H9 (cell line): ENCODE measurements at regions not wholly inside any gene's neighbourhood (a gene's known extent, or its start where the extent isn't known, plus 50 kb on each side); places are given as distances from the start of the nearest gene placed in this dataset.

Source experiments
- DNase-seq: peaks from one replicate; pipeline ENCODE4 v3.0.0-alpha.2; 2017
- H2AFZ ChIP-seq: one replicate; pipeline ENCODE4 v1.6.1; 2013; ENCODE audit warnings: mild to moderate bottlenecking, low read length, control low read depth, moderate library complexity
- H2AK5ac ChIP-seq: 2 replicates; pipeline ENCODE4 v1.6.1; 2013; ENCODE audit warnings: low read length, control low read depth, mixed read lengths; ENCODE audit not compliant: insufficient read length
- H2BK120ac ChIP-seq: one replicate; pipeline ENCODE4 v1.6.1; 2013; ENCODE audit warnings: low read depth, mild to moderate bottlenecking, low read length, control low read depth, inconsistent platforms; ENCODE audit not compliant: poor library complexity, severe bottlenecking
- H2BK12ac ChIP-seq: 2 replicates; pipeline ENCODE4 v1.6.1; 2013; ENCODE audit warnings: low read length, control low read depth, mixed read lengths, low read depth; ENCODE audit not compliant: insufficient read length
- H2BK15ac ChIP-seq: 2 replicates; pipeline ENCODE4 v1.6.1; 2013; ENCODE audit warnings: low read depth, low read length, control low read depth
- H2BK20ac ChIP-seq: one replicate; pipeline ENCODE4 v1.6.1; 2013; ENCODE audit warnings: low read depth, mild to moderate bottlenecking, low read length, control low read depth, inconsistent platforms; ENCODE audit not compliant: poor library complexity, severe bottlenecking
- H2BK5ac ChIP-seq: 2 replicates; pipeline ENCODE4 v1.6.1; 2013; ENCODE audit warnings: low read length, control low read depth, mixed read lengths; ENCODE audit not compliant: insufficient read length
- H3K14ac ChIP-seq: 2 replicates; pipeline ENCODE4 v1.6.1; 2013; ENCODE audit warnings: low read length, control low read depth; ENCODE audit not compliant: insufficient read depth
- H3K18ac ChIP-seq: 2 replicates; pipeline ENCODE4 v1.6.1; 2013; ENCODE audit warnings: low read depth, mild to moderate bottlenecking, mixed read lengths, low read length, control low read depth; ENCODE audit not compliant: insufficient read length
- H3K23ac ChIP-seq: 2 replicates; pipeline ENCODE4 v1.6.1; 2013; ENCODE audit warnings: low read length, control low read depth, mixed read lengths, low read depth; ENCODE audit not compliant: insufficient read length
- H3K23me2 ChIP-seq: 2 replicates; pipeline ENCODE4 v1.6.1; 2013; ENCODE audit warnings: low read depth, mild to moderate bottlenecking, mixed read lengths, low read length, control low read depth; ENCODE audit not compliant: insufficient read length, poor library complexity, severe bottlenecking
- H3K27ac ChIP-seq: 2 replicates; pipeline ENCODE4 v1.5.1; 2013; ENCODE audit warnings: low read length, control low read depth, mixed read lengths, low read depth; ENCODE audit not compliant: insufficient read length
- H3K27me3 ChIP-seq: 2 replicates; pipeline ENCODE4 v1.6.1; 2013; ENCODE audit warnings: low read length, control low read depth, inconsistent platforms; ENCODE audit not compliant: insufficient read depth
- H3K4ac ChIP-seq: 2 replicates; pipeline ENCODE4 v1.6.1; 2013; ENCODE audit warnings: low read depth, mild to moderate bottlenecking, control low read depth, inconsistent platforms, low read length, moderate library complexity
- H3K4me1 ChIP-seq: 2 replicates; pipeline ENCODE4 v1.6.1; 2013; ENCODE audit warnings: low read length, control low read depth, inconsistent platforms; ENCODE audit not compliant: insufficient read depth
- H3K4me2 ChIP-seq: 2 replicates; pipeline ENCODE4 v1.6.1; 2013; ENCODE audit warnings: low read length, control low read depth, mixed read lengths; ENCODE audit not compliant: insufficient read length, insufficient read depth
- H3K56ac ChIP-seq: 2 replicates; pipeline ENCODE4 v1.6.1; 2013; ENCODE audit warnings: low read depth, mild to moderate bottlenecking, mixed read lengths, low read length, control low read depth; ENCODE audit not compliant: insufficient read length
- H3K79me1 ChIP-seq: 2 replicates; pipeline ENCODE4 v1.6.1; 2013; ENCODE audit warnings: low read depth, mild to moderate bottlenecking, moderate library complexity, low read length, control low read depth, inconsistent platforms; ENCODE audit not compliant: insufficient read depth, poor library complexity, severe bottlenecking
- H3K79me2 ChIP-seq: 2 replicates; pipeline ENCODE4 v1.6.1; 2013; ENCODE audit warnings: low read length, control low read depth, inconsistent platforms; ENCODE audit not compliant: insufficient read depth
- H3K9ac ChIP-seq: 2 replicates; pipeline ENCODE4 v1.6.1; 2013; ENCODE audit warnings: low read length, control low read depth, mixed read lengths; ENCODE audit not compliant: insufficient read length; ENCODE audit errors: extremely low read depth
- H3K9me3 ChIP-seq: one replicate; pipeline ENCODE4 v1.6.1; 2013; ENCODE audit warnings: low read depth, low read length, inconsistent platforms; ENCODE audit not compliant: control insufficient read depth
- H3T11ph ChIP-seq: one replicate; pipeline ENCODE4 v1.6.1; 2013; ENCODE audit warnings: mild to moderate bottlenecking, low read length, control low read depth, inconsistent platforms
- H4K20me1 ChIP-seq: one replicate; pipeline ENCODE4 v1.6.1; 2013; ENCODE audit not compliant: control insufficient read depth, insufficient read length, insufficient read depth
- H4K5ac ChIP-seq: 2 replicates; pipeline ENCODE4 v1.6.1; 2013; ENCODE audit warnings: low read depth, mild to moderate bottlenecking, mixed read lengths, low read length, control low read depth; ENCODE audit not compliant: insufficient read length
- H4K8ac ChIP-seq: replicated peaks from 2 replicates; pipeline ENCODE4 v1.6.1; 2013; ENCODE audit warnings: low read length, control low read depth, mixed read lengths, low read depth; ENCODE audit not compliant: insufficient read length
- H4K91ac ChIP-seq: 2 replicates; pipeline ENCODE4 v1.6.1; 2013; ENCODE audit warnings: low read depth, mild to moderate bottlenecking, moderate library complexity, mixed read lengths, low read length, control low read depth; ENCODE audit not compliant: insufficient read length
- H3K27ac Mint-ChIP-seq, 3 experiments: 2 replicates in 2 of 3; 3 replicates in 1 of 3; pipeline ENCODE4 v1.8.0; 2020 to 2021; ENCODE audit warnings: mixed read lengths in 3 of 3, mild to moderate bottlenecking in 1 of 3, moderate library complexity in 1 of 3
- H3K27me3 Mint-ChIP-seq: 2 replicates; pipeline ENCODE4 v1.8.0; 2021; ENCODE audit warnings: low read depth, mild to moderate bottlenecking, moderate library complexity, mixed read lengths
- H3K36me3 Mint-ChIP-seq, 3 experiments: 2 replicates in 2 of 3; 3 replicates in 1 of 3; pipeline ENCODE4 v1.8.0; 2020 to 2021; ENCODE audit warnings: low read depth in 3 of 3, mixed read lengths in 3 of 3; ENCODE audit not compliant: insufficient read depth in 1 of 3
- H3K4me1 Mint-ChIP-seq, 2 experiments: 2 replicates each; pipeline ENCODE4 v1.8.0; 2020; ENCODE audit warnings: mixed read lengths in 2 of 2
- H3K4me3 Mint-ChIP-seq, 2 experiments: 2 replicates in 1 of 2; 3 replicates in 1 of 2; pipeline ENCODE4 v1.8.0; 2020 to 2021; ENCODE audit warnings: mild to moderate bottlenecking in 2 of 2, mixed read lengths in 2 of 2, moderate library complexity in 1 of 2
- H3K9me3 Mint-ChIP-seq, 2 experiments: 2 replicates in 1 of 2; 3 replicates in 1 of 2; pipeline ENCODE4 v1.8.0; 2020; ENCODE audit warnings: mild to moderate bottlenecking in 2 of 2, mixed read lengths in 2 of 2, moderate library complexity in 1 of 2
- CTCF ChIP-seq: fragments of 200-600 bp; sonication (generic); conservative IDR thresholded peaks from 3 replicates; pipeline ENCODE4 v1.8.0; 2021; ENCODE audit warnings: antibody characterized with exemption, mild to moderate bottlenecking
- WGBS: extraction: QIAGEN DNeasy Blood & Tissue Kit; methylation state at CpG from one replicate; pipeline ENCODE4 v1.1.7; 2013; ENCODE audit warnings: missing lambda C conversion rate, low lambda C conversion rate, mixed read lengths; ENCODE audit not compliant: insufficient read length; ENCODE audit errors: extremely low coverage; 5-methylcytosine and 5-hydroxymethylcytosine counted together

GRCh38 chr16:52353249-52353648 lies 193.7 kb downstream of the TOX3 start:
- no peak overlapping the region for H2BK120ac ChIP-seq
- H2AFZ ChIP-seq = no peak overlapping the region
- Mint-ChIP-seq H3K27ac (no peak overlapping the region), H3K36me3 (peaks cover 6 to 18% (median 8%) of the 10 kb centered on the region in 3 experiments), H3K4me3 (no peak overlapping the region), H3K4me1 (no peaks in the 10 kb centered on the region), H3K9me3 (peaks cover 12 to 13% of the 10 kb centered on the region in 2 experiments), H3K27me3 (no peaks in the 10 kb centered on the region)
- no peaks in the 10 kb centered on the region for H3K23me2 ChIP-seq
- no peaks in the 10 kb centered on the region for H3K79me1 ChIP-seq
- no peak overlapping the region for H2BK12ac ChIP-seq
- H3K56ac ChIP-seq = no peak overlapping the region
- no peak overlapping the region for H2BK20ac ChIP-seq
- no CpG with 5 or more reads among the region's 1 CpG for WGBS
- H3K18ac ChIP-seq = no peak overlapping the region
- no peak overlapping the region for H4K5ac ChIP-seq
- H2AK5ac ChIP-seq = no peak overlapping the region
- no peak overlapping the region for H3K14ac ChIP-seq
- TF ChIP-seq CTCF = no peak
- H3K4me2 ChIP-seq = no peak overlapping the region
- no peaks in the 10 kb centered on the region for H3K27me3 ChIP-seq
- H3K4ac ChIP-seq = no peak overlapping the region
- H3K27ac ChIP-seq = no peak overlapping the region
- no peak overlapping the region for H2BK5ac ChIP-seq
- H3K23ac ChIP-seq = no peak overlapping the region
- no peak overlapping the region for H3K9ac ChIP-seq
- no peak overlapping the region for H4K8ac ChIP-seq
- H3K79me2 ChIP-seq = no peaks in the 10 kb centered on the region
- no peaks in the 10 kb centered on the region for H4K20me1 ChIP-seq
- no peak overlapping the region for H3T11ph ChIP-seq
- no peak for DNase-seq
- no peak overlapping the region for H4K91ac ChIP-seq
- H3K4me1 ChIP-seq = no peaks in the 10 kb centered on the region
- peaks cover 9% of the 10 kb centered on the region for H3K9me3 ChIP-seq
- H2BK15ac ChIP-seq = no peak overlapping the region
